ENCODE measurements at regions not wholly inside any gene's neighbourhood (a gene's known extent, or its start where the extent isn't known, plus 50 kb on each side); places are given as distances from the start of the nearest gene placed in this dataset.

DNA sequence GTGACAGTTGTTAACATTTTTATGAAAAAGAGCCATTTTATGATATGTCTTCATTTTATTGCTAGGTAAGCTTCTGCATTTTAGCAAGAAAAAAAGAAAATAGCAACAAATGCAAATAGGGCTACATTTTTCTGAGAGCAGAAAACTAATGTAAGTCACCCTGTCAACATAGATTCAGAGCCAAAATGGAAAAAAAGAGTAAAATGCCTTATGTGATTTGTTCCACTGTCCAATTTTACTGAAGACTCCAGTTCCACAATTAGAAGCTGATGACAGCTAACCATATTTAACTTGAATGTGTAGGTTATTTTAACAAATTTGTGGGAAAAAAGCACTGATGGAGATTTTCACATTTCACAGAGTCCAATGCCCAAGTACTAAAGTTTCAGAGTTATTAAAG is 772.3 kb downstream of the FAT4 start:
- TF ChIP-seq EZH2 (IDR thresholded peaks at IDR 0.05; ENCODE audit: insufficient read depth, poor library complexity, severe bottlenecking) (no peak), EZH2phosphoT487 (IDR thresholded peaks at IDR 0.05; ENCODE audit: insufficient read depth, low read depth) (no peak)

Measured in GM23248 (cell line).